ENCODE measurements at regions not wholly inside any gene's neighbourhood (a gene's known extent, or its start where the extent isn't known, plus 50 kb on each side); places are given as distances from the start of the nearest gene placed in this dataset.
A peak's percentile ranks its signal among the peaks of the same experiment; 100 is the strongest.
"Not testable (repeated sequence)": the region's sequence is repeated elsewhere in the genome, so short reads cannot be mapped to it uniquely, and the experiment has no call there.

- no peaks in the 10 kb centered on the region for H3K36me3 ChIP-seq (ENCODE audit: control insufficient read depth, insufficient read depth, low read length)
- H3K4me1 ChIP-seq (ENCODE audit: control insufficient read depth, insufficient read depth, low read length), result no peaks in the 10 kb centered on the region
- no peaks in the 10 kb centered on the region for H3K27me3 ChIP-seq (ENCODE audit: control insufficient read depth, insufficient read depth, low read length)
- 96% methylated on average over 5 of the region's 8 CpGs for WGBS (ENCODE audit: insufficient coverage)
- DNase-seq (ENCODE audit: low read depth in 4 of 6, low spot score in 6 of 6), result no peak
- H3K27ac ChIP-seq (ENCODE audit: low read depth, low read length), result no peak overlapping the region
- H3K4me3 ChIP-seq (ENCODE audit: low read depth, low read length), result no peak overlapping the region
- peaks cover 3% of the 10 kb centered on the region for H3K9me3 ChIP-seq (ENCODE audit: control insufficient read depth, insufficient read depth, low read length)
These were observed 244.0 kb upstream of the MDGA2 start for GRCh38 chr14:47919334-47919846.

GRCh38 chr14:47917344-47917954, 242.0 kb upstream of the MDGA2 start:
- no peaks in the 10 kb centered on the region for H3K27me3 ChIP-seq (ENCODE audit: control insufficient read depth, insufficient read depth, low read length)
- peak in 5 of 6 donors; percentile 7 to 81 (median 19) for DNase-seq (ENCODE audit: low read depth in 4 of 6, low spot score in 6 of 6)
- H3K4me1 ChIP-seq (ENCODE audit: control insufficient read depth, insufficient read depth, low read length), result no peaks in the 10 kb centered on the region
- no peaks in the 10 kb centered on the region for H3K36me3 ChIP-seq (ENCODE audit: control insufficient read depth, insufficient read depth, low read length)
- no peak overlapping the region for H3K27ac ChIP-seq (ENCODE audit: low read depth, low read length)
- no peak overlapping the region for H3K4me3 ChIP-seq (ENCODE audit: low read depth, low read length)
- no peaks in the 10 kb centered on the region for H3K9me3 ChIP-seq (ENCODE audit: control insufficient read depth, insufficient read depth, low read length)
- WGBS (ENCODE audit: insufficient coverage), result 54% methylated on average over 2 of the region's 5 CpGs

- WGBS (ENCODE audit: insufficient coverage), result 100% methylated on average over 12 of the region's 25 CpGs
- not testable (repeated sequence) for H3K9me3 ChIP-seq (ENCODE audit: control insufficient read depth, insufficient read depth, low read length); H3K27me3 ChIP-seq (ENCODE audit: control insufficient read depth, insufficient read depth, low read length); H3K4me1 ChIP-seq (ENCODE audit: control insufficient read depth, insufficient read depth, low read length); H3K4me3 ChIP-seq (ENCODE audit: low read depth, low read length); H3K27ac ChIP-seq (ENCODE audit: low read depth, low read length); DNase-seq (ENCODE audit: low read depth in 4 of 6, low spot score in 6 of 6); H3K36me3 ChIP-seq (ENCODE audit: control insufficient read depth, insufficient read depth, low read length)
These were observed 225.7 kb upstream of the MDGA2 start for GRCh38 chr14:47901141-47901540.

- Histone ChIP-seq H3K27me3 (ENCODE audit: control insufficient read depth, insufficient read depth, low read length) (no peaks in the 10 kb centered on the region), H3K36me3 (ENCODE audit: control insufficient read depth, insufficient read depth, low read length) (no peaks in the 10 kb centered on the region), H3K4me3 (ENCODE audit: low read depth, low read length) (no peak overlapping the region), H3K9me3 (ENCODE audit: control insufficient read depth, insufficient read depth, low read length) (no peaks in the 10 kb centered on the region), H3K4me1 (ENCODE audit: control insufficient read depth, insufficient read depth, low read length) (no peaks in the 10 kb centered on the region), H3K27ac (ENCODE audit: low read depth, low read length) (no peak overlapping the region)
- WGBS (ENCODE audit: insufficient coverage), result no CpG with 5 or more reads among the region's 5 CpGs
- DNase-seq (ENCODE audit: low read depth in 4 of 6, low spot score in 6 of 6), result no peak
These were observed 224.3 kb upstream of the MDGA2 start for GRCh38 chr14:47899685-47900084.

- no peaks in the 10 kb centered on the region for H3K27me3 ChIP-seq (ENCODE audit: control insufficient read depth, insufficient read depth, low read length)
These were observed 198.9 kb upstream of the MDGA2 start for GRCh38 chr14:47874350-47874749.

GRCh38 chr14:47872588-47872987, 197.2 kb upstream of the MDGA2 start:
- Histone ChIP-seq H3K36me3 (ENCODE audit: control insufficient read depth, insufficient read depth, low read length) (no peaks in the 10 kb centered on the region), H3K4me3 (ENCODE audit: low read depth, low read length) (no peak overlapping the region), H3K27ac (ENCODE audit: low read depth, low read length) (no peak overlapping the region), H3K27me3 (ENCODE audit: control insufficient read depth, insufficient read depth, low read length) (no peaks in the 10 kb centered on the region), H3K9me3 (ENCODE audit: control insufficient read depth, insufficient read depth, low read length) (no peaks in the 10 kb centered on the region), H3K4me1 (ENCODE audit: control insufficient read depth, insufficient read depth, low read length) (no peaks in the 10 kb centered on the region)
- WGBS (ENCODE audit: insufficient coverage), result 100% methylated on average over 1 of the region's 2 CpGs
- no peak for DNase-seq (ENCODE audit: low read depth in 4 of 6, low spot score in 6 of 6)

More at GRCh38 chr14:47874350-47874749, 198.9 kb upstream of the MDGA2 start:
- no peaks in the 10 kb centered on the region for H3K9me3 ChIP-seq (ENCODE audit: control insufficient read depth, insufficient read depth, low read length)
- H3K36me3 ChIP-seq (ENCODE audit: control insufficient read depth, insufficient read depth, low read length), result no peaks in the 10 kb centered on the region
- H3K27ac ChIP-seq (ENCODE audit: low read depth, low read length), result no peak overlapping the region
- no peak for DNase-seq (ENCODE audit: low read depth in 4 of 6, low spot score in 6 of 6)
- H3K4me1 ChIP-seq (ENCODE audit: control insufficient read depth, insufficient read depth, low read length), result no peaks in the 10 kb centered on the region
- H3K4me3 ChIP-seq (ENCODE audit: low read depth, low read length), result no peak overlapping the region
- no CpG with 5 or more reads among the region's 7 CpGs for WGBS (ENCODE audit: insufficient coverage)

- DNase-seq (ENCODE audit: low read depth in 4 of 6, low spot score in 6 of 6), result no peak
- no peaks in the 10 kb centered on the region for H3K27me3 ChIP-seq (ENCODE audit: control insufficient read depth, insufficient read depth, low read length)
These were observed 188.0 kb upstream of the MDGA2 start for GRCh38 chr14:47863441-47863840.

GRCh38 chr14:47857646-47858045, 182.2 kb upstream of the MDGA2 start:
- Histone ChIP-seq H3K36me3 (ENCODE audit: control insufficient read depth, insufficient read depth, low read length) (no peaks in the 10 kb centered on the region), H3K9me3 (ENCODE audit: control insufficient read depth, insufficient read depth, low read length) (no peaks in the 10 kb centered on the region), H3K27ac (ENCODE audit: low read depth, low read length) (no peak overlapping the region), H3K4me1 (ENCODE audit: control insufficient read depth, insufficient read depth, low read length) (no peaks in the 10 kb centered on the region), H3K27me3 (ENCODE audit: control insufficient read depth, insufficient read depth, low read length) (no peaks in the 10 kb centered on the region), H3K4me3 (ENCODE audit: low read depth, low read length) (no peak overlapping the region)
- 90% methylated on average over 1 of the region's 4 CpGs for WGBS (ENCODE audit: insufficient coverage)
- DNase-seq (ENCODE audit: low read depth in 4 of 6, low spot score in 6 of 6), result no peak

More at GRCh38 chr14:47863441-47863840, 188.0 kb upstream of the MDGA2 start:
- no peak overlapping the region for H3K27ac ChIP-seq (ENCODE audit: low read depth, low read length)
- H3K9me3 ChIP-seq (ENCODE audit: control insufficient read depth, insufficient read depth, low read length), result no peaks in the 10 kb centered on the region
- no peak overlapping the region for H3K4me3 ChIP-seq (ENCODE audit: low read depth, low read length)
- no peaks in the 10 kb centered on the region for H3K36me3 ChIP-seq (ENCODE audit: control insufficient read depth, insufficient read depth, low read length)
- no peaks in the 10 kb centered on the region for H3K4me1 ChIP-seq (ENCODE audit: control insufficient read depth, insufficient read depth, low read length)

- H3K4me1 ChIP-seq (ENCODE audit: control insufficient read depth, insufficient read depth, low read length), result no peaks in the 10 kb centered on the region
- DNase-seq (ENCODE audit: low read depth in 4 of 6, low spot score in 6 of 6), result no peak
- H3K27ac ChIP-seq (ENCODE audit: low read depth, low read length), result no peak overlapping the region
- no peaks in the 10 kb centered on the region for H3K36me3 ChIP-seq (ENCODE audit: control insufficient read depth, insufficient read depth, low read length)
- peaks cover 2% of the 10 kb centered on the region for H3K9me3 ChIP-seq (ENCODE audit: control insufficient read depth, insufficient read depth, low read length)
- no peak overlapping the region for H3K4me3 ChIP-seq (ENCODE audit: low read depth, low read length)
- no CpG with 5 or more reads among the region's 1 CpG for WGBS (ENCODE audit: insufficient coverage)
- no peaks in the 10 kb centered on the region for H3K27me3 ChIP-seq (ENCODE audit: control insufficient read depth, insufficient read depth, low read length)
These were observed 176.9 kb upstream of the MDGA2 start for GRCh38 chr14:47852278-47852677.

GRCh38 chr14:47846008-47846407, 170.6 kb upstream of the MDGA2 start:
- Histone ChIP-seq H3K9me3 (ENCODE audit: control insufficient read depth, insufficient read depth, low read length) (peaks cover 4% of the 10 kb centered on the region), H3K27me3 (ENCODE audit: control insufficient read depth, insufficient read depth, low read length) (no peaks in the 10 kb centered on the region), H3K4me1 (ENCODE audit: control insufficient read depth, insufficient read depth, low read length) (no peaks in the 10 kb centered on the region), H3K27ac (ENCODE audit: low read depth, low read length) (no peak overlapping the region), H3K36me3 (ENCODE audit: control insufficient read depth, insufficient read depth, low read length) (no peaks in the 10 kb centered on the region), H3K4me3 (ENCODE audit: low read depth, low read length) (no peak overlapping the region)
- no peak for DNase-seq (ENCODE audit: low read depth in 4 of 6, low spot score in 6 of 6)
- WGBS (ENCODE audit: insufficient coverage), result 89% methylated on average over 2 of the region's 4 CpGs
